AG10803 (cell line): ENCODE measurements at regions not wholly inside any gene's neighbourhood (a gene's known extent, or its start where the extent isn't known, plus 50 kb on each side); places are given as distances from the start of the nearest gene placed in this dataset.

Experiments used
- DNase-seq: peaks from one replicate; pipeline ENCODE4 v3.0.0; 2010; ENCODE audit warnings: low read depth
- H3K4me3 ChIP-seq: 2 replicates; pipeline ENCODE4 v1.5.1; 2011; ENCODE audit warnings: mild to moderate bottlenecking, low read length, control low read depth
- CTCF ChIP-seq: conservative IDR thresholded peaks from 2 replicates; pipeline ENCODE4 v1.5.1; 2011; ENCODE audit warnings: mild to moderate bottlenecking, low read length, control low read depth, inconsistent platforms

- TF ChIP-seq CTCF: no peak
- DNase-seq: peak; percentile 21
- H3K4me3 ChIP-seq: no peak overlapping the region
Measured at GRCh38 chr10:107618504-107618994, 454.0 kb upstream of the SORCS1 start.

- DNase-seq: peak; percentile 70
Measured at GRCh38 chr10:107616463-107617410, 452.2 kb upstream of the SORCS1 start.

GRCh38 chr10:107616031-107616430, 451.5 kb upstream of the SORCS1 start:
- no peak for TF ChIP-seq CTCF
- DNase-seq: no peak
- no peak overlapping the region for H3K4me3 ChIP-seq

More at GRCh38 chr10:107616463-107617410, 452.2 kb upstream of the SORCS1 start:
- no peak overlapping the region for H3K4me3 ChIP-seq
- TF ChIP-seq CTCF: no peak

- peak; percentile 4 for DNase-seq
- TF ChIP-seq CTCF: no peak
- no peak overlapping the region for H3K4me3 ChIP-seq
Measured at GRCh38 chr10:107614939-107615685, 450.6 kb upstream of the SORCS1 start.

GRCh38 chr10:107611115-107611514, 446.6 kb upstream of the SORCS1 start:
- no peak overlapping the region for H3K4me3 ChIP-seq
- no peak for DNase-seq
- no peak for TF ChIP-seq CTCF

GRCh38 chr10:107589081-107589480, 424.6 kb upstream of the SORCS1 start:
- H3K4me3 ChIP-seq: no peak overlapping the region
- no peak for TF ChIP-seq CTCF
- no peak for DNase-seq
